IPS DF 19.7 (cell line): ENCODE measurements at regions not wholly inside any gene's neighbourhood (a gene's known extent, or its start where the extent isn't known, plus 50 kb on each side); places are given as distances from the start of the nearest gene placed in this dataset.

Experiments used
- DNase-seq: peaks from one replicate; pipeline ENCODE4 v3.0.0-alpha.2; 2013; ENCODE audit warnings: low read depth, low spot score

DNA sequence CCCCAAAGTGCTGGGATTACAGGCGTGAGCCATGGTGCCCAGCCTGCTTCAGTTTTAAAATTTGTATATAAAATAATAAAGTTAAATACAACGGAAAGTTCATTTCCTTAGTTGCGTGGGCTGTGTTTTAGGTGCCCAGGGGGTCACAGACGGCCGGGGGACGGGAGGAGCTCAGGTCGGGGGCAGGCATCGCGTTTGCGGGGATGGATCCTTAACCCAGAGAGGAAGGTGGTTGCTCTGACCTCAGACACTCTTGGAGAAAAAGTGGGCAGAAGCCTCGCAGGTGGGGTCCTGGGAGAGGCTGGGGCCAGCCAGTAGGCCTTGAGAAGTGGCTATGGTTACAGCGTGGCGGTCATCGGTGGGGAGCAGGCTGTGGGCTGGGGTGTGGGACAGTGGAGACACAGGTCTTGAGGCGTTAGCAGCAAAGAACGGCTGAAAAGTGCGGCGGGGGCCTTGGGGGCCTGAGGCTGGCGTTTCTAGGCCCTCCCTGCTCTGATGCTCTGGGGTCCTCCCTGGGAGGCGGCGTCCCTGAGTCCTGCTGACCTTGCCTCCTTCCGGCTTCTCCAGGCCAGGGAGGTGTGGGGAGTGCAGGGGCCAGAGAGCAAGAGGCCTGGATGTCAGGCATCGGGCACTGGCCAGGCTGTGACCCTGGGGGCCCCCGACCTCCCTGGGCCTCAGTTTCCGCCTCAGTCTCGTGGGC is 54.4 kb downstream of the UNCX start:
- DNase-seq = no peak

DNA sequence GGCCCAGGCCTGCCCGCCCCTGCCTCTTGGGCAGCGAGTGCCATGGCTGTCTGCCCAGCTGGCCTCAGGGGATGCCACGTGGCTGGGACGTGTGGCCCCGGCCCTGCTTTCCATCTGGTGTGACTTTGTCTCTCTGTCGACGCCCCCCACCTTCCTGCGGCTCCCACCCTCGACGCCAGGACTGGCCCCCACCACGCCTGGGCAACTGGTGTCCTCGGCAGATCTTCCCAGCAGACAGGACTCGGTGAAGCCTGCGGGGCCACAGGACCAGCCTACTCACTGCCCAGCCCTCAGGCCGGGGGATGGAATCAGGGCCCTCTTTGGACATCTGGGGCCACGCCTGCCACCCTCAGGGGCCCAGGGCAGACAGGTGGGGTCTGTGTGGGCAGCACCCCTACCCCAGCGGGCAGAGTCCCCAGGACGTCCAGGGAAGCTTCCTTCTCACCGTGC is 55.1 kb downstream of the UNCX start:
- no peak for DNase-seq

DNA sequence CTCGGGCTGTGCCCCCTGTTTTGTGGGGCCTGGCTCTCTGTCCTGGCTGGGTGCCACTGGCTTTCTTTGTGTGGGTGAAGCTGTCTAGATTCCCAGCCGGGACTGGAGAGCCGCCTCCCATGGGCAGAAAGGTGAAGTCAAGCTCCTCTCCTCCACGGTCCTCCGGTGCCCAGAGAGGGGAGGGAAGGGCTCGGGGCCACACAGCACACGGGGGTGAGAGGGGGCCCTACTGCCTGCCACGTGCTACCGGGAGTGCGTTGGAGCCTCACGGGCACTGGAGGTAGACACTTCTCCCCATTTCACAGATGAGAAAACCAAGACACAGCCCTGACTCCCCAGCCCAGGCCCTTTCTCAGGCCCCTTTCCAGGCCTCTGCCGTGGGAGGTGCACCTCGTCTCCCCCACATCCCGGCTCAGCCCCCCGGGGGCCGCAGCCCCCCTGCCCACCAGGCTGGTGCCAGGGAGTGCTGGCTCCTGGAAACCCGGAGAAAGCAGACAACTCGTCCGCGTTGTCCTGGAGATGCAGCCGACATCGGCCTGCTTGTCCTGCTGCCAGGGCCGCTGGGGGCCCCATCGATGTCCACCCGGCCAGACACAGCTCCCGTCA is 55.8 kb downstream of the UNCX start:
- DNase-seq = no peak

DNA sequence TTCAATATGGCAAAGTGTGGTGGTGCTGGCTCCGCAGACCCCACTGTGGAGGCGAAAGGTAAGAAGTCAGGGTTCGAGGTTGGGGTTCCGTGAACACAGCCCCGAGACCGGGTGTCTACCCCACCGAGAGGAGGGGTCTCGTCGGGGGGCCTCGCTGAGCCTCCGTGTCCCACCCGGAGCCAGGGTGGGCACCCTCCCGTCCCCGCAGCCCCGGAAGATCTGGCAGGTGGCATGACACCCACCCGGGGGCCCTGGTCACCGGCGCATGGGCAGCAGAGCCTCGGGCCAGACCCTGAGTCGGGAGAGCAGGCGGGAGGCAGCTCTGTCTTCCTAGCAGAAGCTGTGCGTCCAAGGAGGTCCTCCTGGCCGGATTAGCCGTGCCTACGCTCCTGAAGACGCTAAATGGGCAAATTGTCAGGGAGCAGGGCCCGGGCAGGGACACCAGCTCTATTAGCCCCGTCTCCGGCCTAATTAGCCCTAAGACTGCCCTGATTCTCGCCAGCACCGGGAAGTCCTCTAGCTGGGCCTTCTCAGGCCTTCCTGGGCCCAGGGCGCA is 56.4 kb downstream of the UNCX start:
- no peak for DNase-seq

DNA sequence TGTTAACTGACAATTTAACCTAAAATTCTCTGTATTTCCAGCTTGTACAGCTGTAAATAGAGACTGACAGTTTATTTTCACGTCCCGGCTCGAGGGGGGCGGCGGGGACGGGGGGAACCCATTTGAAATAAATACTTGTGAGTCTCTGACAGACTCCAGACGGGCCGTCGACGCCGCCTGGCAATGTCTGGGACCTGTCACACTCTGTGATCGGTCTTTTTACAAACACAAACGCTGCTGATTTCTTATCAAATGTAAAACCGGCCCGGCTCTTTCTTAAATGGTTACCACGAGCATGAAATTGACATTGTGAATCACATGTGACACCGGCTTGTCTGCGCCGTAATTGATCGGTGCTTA is 57.0 kb downstream of the UNCX start:
- no peak for DNase-seq

DNA sequence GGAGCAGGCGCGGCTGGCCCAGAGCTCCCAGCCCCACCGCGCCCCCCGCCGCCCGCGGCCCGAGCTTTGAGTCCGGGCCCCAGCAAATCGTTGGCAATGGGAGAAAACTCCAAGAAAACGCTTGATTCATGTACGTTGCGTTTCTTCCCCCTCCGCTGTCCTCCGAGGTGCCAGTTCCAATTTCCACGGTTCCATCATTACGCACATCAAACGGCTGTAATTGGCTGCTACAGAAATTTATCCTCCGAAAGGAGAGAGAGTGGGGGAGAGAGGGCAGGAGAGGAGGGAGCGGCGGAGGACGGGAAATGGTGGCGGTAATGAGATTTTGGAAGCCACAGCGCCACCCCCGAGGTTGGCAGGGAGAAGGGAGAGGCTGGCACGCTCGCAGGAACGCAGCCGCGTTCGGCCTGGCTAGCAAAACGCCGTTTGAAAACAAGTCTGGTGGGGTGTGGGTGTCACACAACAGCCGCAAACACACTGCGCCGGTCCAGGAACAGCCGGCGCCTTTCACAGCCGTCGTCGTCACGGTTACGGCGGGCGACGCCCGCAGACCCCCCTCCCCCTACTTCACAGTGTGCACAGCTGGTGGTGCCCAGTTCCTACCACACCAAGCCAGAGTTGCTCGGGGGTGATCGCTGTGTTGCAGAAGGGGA is 57.5 kb downstream of the UNCX start:
- DNase-seq = no peak

DNA sequence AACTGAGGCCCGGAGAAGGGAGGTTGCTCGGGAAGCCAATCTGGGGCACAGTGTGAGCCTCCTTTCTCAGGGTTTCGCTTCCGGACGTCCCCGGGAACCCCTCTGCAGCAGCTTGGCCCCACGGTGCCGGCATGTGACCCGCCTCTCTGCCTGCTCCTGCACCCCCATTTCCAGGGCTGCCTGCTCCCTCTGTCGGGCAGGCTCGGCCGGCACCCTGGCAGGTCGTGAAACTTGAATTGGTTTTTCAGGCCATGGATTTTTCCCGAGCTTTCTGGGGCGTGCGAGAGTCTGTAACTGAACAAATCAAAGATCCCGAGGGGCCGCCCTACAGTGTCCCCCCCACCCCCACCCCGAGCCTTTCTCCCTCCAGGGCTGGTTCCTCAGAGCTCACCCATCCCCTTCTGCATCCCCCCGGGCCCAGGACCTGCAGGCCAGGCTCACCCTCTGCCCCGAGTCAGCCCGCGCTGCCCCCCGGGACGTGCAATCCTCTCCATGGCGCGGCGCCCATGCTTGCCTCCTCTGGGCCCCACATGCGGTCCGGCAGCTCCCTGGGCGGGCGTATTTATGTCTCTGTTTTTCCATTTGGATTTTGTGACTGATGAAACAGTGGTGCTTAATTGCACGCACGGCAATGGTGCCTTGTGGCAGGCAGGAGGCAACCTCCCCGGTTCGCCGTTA is 58.1 kb downstream of the UNCX start:
- DNase-seq = no peak

DNA sequence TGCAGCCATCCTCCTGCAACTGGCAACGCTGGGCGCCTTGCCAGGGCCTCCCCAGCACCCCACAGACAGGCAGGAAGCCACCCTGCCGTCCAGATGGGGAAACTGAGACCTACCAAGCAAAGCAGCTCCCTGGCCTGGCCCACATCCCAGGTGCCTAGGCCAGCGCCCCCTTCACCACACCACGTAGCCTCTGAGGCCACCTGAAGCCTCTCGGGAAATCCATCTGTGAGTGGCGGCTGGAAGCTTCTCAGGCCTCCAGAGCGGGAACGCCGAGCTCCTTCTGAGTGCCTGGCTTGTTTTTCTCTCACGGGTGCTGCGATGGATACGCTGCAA is 58.7 kb downstream of the UNCX start:
- no peak for DNase-seq

DNA sequence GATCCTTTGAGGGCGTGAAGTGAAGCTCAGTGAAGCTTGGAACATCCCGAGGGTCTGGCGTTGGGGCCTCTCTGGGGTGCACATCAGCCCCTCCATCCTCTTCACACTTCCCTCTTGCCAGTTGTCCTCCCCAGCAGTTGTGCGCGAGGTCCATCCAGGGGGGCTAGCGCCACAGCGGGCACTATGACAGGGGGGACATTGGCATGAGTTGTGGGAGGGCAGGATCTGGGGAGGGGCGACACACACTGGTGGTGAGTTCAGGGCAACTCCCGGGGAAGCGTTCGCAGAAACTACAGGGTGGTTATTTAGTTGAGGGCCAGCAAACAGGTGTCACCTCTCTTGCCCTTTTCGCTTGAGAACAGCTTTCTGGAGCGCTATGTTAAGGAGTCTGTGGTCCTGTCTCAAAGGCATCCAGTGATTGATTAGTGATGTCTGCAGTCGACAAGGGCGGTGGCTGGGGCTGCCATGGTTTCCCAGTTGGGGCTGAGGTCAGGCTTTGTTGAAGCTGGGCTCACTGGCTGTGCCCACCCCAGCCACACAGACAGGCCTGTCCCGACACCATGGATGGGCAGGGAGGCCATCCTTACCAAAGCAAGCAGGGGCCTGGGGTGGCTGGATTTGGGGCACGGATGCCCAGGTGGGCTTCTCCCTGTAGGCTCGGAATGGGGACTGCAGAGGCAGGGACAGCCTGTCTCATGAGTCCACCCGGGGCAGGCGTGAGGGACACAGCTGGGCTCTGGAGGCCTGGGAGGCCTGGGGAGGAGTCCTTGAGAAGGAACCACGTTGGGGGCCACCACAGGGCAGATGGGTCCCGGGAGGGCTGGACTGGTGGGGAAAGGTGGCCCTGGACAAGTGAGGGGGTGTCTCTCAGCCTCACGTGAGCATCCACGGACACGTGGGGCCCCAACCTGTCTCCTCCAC is 59.4 kb downstream of the UNCX start:
- DNase-seq = no peak

DNA sequence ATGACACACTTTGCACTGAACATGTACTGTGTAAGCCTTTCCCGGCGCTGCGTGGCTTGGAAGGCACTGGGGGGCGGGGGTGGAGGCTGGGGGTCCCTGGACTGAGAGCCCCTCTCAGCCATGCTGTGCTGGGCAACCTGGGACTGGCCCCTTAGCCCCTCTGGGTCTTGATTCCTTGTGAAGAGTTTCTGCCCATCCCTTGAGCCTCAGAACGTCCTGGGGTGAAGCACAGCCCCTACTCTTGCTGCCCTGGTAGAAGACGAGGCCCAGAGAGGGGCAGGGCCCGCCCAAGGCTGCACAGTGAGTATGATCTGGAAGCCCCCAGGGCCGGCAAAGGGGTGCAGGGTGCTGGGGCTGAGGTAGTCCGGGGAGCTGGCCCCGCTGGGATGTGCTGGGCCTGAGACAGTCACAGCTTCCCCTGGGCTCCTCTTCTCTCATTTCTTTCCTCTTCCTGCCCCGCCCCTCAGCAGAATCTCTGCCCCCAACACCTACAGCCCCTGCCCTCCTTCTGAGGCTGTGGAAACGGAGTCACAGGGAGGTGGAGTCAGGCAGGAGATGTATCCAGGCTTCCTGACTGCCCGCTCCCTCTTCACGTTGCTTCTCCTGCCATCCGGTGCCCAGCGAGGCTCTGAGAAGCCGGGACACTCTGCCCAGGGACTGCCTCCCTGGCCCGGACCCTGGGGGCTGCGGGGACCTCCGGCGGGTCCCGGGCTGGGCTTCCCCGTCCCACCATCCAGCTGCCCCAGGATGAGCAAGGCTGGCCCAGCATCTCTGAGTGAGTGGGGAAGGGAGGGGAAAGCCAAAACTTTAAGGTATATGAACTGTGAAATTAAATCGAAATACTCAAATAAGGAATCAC is 60.5 kb downstream of the UNCX start:
- DNase-seq = no peak

DNA sequence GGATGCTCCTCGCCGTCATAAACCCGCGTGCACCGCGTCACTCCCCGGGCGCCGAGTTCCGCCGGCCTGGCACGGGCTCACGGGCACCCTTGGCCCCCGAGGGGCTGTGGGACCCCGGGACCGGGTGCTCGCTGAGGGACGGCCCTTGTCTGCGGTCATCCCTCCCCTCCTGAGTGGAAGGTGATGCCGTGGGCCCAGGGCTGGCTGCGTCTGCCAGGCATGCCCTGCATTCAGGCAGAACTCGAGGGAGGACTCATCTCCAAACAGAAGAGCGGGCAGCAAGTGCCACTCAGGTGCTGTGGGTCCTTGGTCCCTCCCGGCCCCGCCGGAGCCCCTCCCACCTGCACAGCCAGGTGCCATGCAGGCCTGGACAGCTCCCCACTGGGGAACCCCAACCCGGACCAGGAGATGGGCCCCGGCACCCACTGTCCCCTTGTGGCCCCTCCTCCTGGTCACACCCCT is 61.3 kb downstream of the UNCX start:
- DNase-seq = no peak

DNA sequence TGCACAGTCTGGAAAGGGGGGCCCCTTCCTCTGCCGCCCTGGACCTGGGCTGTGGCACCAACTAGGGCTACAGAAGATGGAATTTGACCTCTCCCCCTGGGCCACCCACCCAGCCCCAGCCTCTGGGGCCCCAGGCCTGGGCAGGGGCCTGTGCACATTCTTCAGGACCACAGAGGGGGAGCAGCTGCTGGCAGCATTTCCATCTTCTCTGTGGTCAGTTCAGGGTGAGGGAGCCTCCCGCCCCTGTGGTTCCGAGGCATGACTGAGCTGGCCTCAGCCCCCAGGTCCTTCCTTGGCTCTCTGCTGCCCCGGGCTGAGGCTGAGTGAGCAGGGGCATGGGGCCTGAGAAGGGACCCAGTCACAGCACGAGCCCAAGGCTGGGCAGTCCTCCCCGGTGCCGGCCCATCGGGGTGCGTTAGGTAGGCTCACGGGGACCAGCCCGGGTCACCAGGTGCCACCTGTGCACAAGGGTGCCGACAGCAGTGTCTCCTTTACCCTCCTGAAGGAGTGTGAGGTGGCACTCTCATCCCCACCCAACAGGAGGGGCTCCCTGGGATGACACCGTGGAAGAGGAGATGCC is 63.2 kb downstream of the UNCX start:
- DNase-seq = no peak

DNA sequence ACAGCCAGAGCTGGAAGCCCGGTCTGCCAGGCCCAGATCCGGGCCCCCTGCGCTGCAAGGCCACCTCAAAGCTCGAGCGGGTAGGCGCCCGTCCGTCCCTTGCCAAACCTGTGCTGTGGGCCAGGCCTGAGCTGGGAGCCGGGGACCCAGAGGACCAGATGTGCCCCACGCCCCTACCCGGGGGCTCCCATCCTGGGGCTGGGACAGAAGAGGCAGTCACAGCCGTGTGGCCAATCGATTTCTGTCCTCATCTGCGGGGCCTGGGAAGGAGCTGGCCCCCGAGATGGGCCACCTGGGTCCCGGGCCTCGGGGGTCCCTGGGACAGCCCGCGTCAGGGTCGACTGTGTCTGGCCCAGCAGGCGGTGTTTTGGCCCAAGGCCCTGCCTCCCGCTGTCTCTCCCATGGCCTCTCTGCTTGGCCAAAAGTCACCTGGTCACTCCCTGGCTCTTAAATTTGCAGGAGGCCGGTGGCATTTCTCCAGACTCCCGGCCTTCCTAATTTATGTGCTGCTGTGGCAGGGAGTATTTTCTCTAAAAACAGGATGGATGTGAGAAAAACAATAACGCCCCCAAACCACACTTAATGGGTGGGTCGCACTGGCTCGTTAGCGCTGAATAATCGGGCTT is 63.8 kb downstream of the UNCX start:
- DNase-seq = no peak

DNA sequence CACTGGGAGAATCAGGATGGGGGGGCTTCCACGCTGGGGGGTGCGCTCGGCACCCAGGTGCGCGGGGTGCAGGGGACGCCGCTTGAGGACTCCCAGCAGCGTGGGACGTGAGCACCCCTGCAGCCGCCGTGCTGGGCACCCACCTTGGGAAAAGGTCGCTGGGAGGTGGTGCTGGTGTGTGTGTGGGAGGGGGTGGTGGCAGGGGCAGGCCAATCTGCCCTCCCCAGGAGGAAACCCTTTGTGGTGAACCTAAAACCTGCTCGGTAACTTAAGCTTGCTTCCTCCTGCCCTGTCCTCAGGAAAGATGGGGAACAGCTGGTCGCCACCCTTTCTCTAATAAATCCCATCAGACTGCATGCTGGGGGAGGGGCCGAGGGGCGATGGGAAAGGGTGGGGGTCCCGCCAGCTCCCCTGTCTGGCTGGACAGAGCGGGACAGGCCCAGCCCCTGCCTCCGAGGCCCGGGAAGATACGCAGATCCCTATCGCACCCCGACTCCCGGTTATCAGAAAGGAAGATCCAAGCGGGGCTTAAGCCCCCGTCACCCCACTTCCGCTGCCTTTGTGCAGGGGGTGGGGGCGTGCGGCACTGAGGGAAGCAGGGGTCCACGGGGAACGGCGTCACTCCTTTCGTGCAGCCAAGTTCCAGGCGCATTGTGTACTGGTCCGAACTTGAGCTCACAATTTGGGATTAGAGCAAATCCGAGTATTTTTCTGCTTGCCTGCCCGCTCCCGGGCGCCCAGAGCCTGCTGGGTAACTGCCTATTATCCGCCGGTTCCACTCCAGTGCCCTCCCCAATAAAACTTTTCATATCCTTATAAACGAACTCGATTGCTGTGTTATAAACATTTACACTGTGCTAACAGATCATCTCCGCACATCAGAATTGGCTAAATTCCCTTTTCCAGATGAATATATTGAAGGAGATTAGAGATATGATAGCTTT is 64.6 kb downstream of the UNCX start:
- no peak for DNase-seq

DNA sequence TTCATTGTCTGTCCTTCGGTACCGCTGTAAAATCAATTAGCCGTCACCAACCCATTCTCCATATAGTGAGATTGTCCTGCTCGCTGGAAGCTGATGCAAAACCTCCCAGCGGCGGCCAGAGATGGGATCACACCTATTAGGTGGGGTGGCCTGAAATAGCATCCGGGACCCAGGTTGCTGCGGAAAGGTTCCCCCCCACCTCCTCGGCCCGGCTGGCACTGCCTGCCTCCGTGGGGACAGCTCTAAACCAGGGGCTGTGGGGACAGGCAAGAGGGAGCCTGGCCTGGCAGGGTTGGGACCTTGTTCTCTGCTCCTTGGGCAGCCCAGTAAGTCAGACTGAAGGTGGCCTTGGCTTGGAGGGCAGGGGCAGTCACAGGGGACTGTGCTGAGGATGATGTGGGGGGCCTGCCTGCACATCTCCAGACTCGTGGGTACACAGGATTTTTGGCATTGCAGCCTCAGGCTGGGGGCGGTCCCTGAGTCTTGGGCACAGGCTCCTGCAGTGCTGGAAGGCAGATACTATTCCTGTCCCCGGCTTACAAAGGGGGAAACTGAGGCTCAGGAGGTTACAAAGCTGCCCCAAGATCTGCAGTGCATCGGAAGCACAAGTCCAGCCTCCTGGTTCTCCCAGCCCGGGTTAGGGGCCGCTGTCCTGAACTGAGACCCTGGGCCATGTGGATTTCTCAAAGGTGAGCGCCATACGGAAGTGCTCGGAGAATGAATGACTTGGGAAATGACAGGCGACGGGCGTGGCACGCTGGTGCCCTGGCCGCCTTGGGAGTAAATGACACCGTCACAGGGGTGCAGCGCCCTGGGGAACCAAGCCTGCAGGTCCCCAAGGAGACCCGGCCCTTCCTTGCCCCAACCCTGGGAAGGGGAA is 65.6 kb downstream of the UNCX start:
- DNase-seq = no peak

DNA sequence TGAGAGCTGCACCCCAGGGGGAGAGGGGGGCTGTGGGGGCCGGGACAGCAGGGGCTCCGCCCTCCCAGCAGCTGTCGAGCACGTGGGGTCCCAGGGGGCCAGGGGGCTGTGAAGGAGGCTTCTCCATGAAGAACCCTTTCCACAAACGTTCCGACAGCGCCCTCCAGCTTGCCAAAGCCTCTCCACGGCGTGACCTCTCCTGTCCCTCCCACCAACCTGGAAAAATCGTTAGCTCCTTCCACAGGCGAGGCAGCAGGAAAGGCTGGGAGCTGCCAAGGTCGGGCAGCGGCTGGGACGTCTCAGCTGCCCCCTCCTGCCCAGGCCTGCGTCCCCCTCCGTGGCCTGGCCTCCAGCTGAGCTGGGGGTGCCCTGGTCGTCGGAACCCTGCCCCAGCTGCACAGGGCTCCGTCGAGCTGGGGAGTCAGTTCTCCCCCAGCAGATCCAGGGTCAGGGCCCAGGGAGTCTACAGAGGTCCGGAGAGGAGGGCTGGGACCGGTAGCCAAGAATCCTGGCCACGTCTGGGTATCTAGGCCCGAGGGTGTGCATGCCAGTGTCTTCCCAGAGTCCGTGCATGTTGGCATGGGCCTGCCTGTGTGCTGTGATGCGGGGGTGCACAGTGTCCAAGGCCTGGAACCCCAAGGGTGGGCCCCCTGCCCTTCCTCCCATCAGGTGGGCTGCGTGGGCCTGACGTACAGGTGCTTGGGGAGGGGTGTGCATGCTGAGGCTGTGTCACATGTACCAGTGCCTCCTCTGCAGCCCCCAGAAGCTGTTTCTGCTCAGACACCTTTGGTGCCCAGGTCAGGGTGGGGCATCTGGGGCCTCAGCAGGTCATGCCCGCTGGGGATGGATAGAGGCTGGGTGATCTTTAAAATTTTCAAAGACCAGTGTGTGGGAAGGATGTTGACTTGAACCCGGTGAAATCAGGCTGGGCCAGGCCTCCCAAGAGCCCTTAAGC is 66.5 kb downstream of the UNCX start:
- no peak for DNase-seq
